GM12878 (cell line): ENCODE measurements at regions not wholly inside any gene's neighbourhood (a gene's known extent, or its start where the extent isn't known, plus 50 kb on each side); places are given as distances from the start of the nearest gene placed in this dataset.

ENCODE experiments used
- ATAC-seq: fragments of 200-7000 bp; cut with Tn5 transposase; 3 replicates; pipeline ENCODE4 v1.9.1; 2020; ENCODE audit warnings: mild to moderate bottlenecking, moderate library complexity
- BruUV-seq: library from RNA; stranded (reverse); fragments of 400-500 nt; replicated peaks from 2 replicates; lab custom pipeline; 2021; lab: Mats Ljungman, UMichigan
- CTCF ChIA-PET: fragments of 300-600 bp; sonication (Branson Sonifier 250); formaldehyde crosslinking; extraction: SDS; loops from one replicate; lab custom pipeline; 2021; ENCODE audit warnings: inconsistent platforms; lab: Yijun Ruan, JAX
- POLR2A ChIA-PET: fragments of 350-600 bp; formaldehyde crosslinking; extraction: SDS; loops from one replicate; lab custom pipeline; 2021; ENCODE audit warnings: inconsistent platforms; lab: Charles Lee
- RAD21 ChIA-PET: fragments of 300-600 bp; sonication (Branson Sonifier 250); formaldehyde crosslinking; loops from one replicate; lab custom pipeline; 2023; ENCODE audit warnings: antibody characterized with exemption; ENCODE audit not compliant: unreplicated experiment; lab: Charles Lee
- SMC1A ChIA-PET: fragments of 300-600 bp; sonication (Branson Sonifier 250); formaldehyde crosslinking; loops from one replicate; lab custom pipeline; 2023; ENCODE audit not compliant: unreplicated experiment, uncharacterized antibody; lab: Charles Lee
- DNase-seq: peaks from one replicate; pipeline ENCODE4 v3.0.0-alpha.2; 2011; ENCODE audit warnings: low read depth, low spot score
- FAIRE-seq: peaks from 3 replicates; lab custom pipeline; 2011; peaks lifted over from hg19 to GRCh38; lab: Jason Lieb, UNC
- H2AFZ ChIP-seq: 2 replicates; pipeline ENCODE4 v1.6.0; 2011; ENCODE audit warnings: low read depth, low read length, control low read depth; ENCODE audit not compliant: control insufficient read depth
- H3K27ac ChIP-seq: 2 replicates; pipeline ENCODE4 v1.5.1; 2011; ENCODE audit warnings: control low read depth; ENCODE audit not compliant: control insufficient read depth, insufficient read depth
- H3K27me3 ChIP-seq, 2 experiments: replicated peaks in 1 of 2; 2 replicates each; pipeline versions ENCODE4 v1.6.0 to v1.6.1; 2011; ENCODE audit warnings: low read length in 1 of 2; ENCODE audit not compliant: control insufficient read depth in 2 of 2, insufficient read depth in 2 of 2
- H3K36me3 ChIP-seq, 2 experiments: 2 replicates each; pipeline ENCODE4 v1.5.1; 2011; ENCODE audit warnings: low read length in 1 of 2; ENCODE audit not compliant: control insufficient read depth in 2 of 2, insufficient read depth in 2 of 2
- H3K4me1 ChIP-seq: 2 replicates; pipeline ENCODE4 v1.6.1; 2011; ENCODE audit warnings: mild to moderate bottlenecking, low read length, moderate library complexity, mixed read lengths; ENCODE audit not compliant: control insufficient read depth, insufficient read depth
- H3K4me2 ChIP-seq: 2 replicates; pipeline ENCODE4 v1.6.0; 2011; ENCODE audit warnings: control low read depth; ENCODE audit not compliant: control insufficient read depth, insufficient read depth
- H3K4me3 ChIP-seq: fragments of 200-600 bp; sonication (generic); 2 replicates; pipeline ENCODE4 v1.5.1; 2016
- H3K79me2 ChIP-seq: 2 replicates; pipeline ENCODE4 v1.6.0; 2011; ENCODE audit warnings: low read length; ENCODE audit not compliant: control insufficient read depth, insufficient read depth
- H3K9ac ChIP-seq: 2 replicates; pipeline ENCODE4 v1.8.0; 2011; ENCODE audit warnings: low read length, control low read depth, mixed read lengths; ENCODE audit not compliant: control insufficient read depth, insufficient read depth
- H3K9me3 ChIP-seq: replicated peaks from 3 replicates; pipeline ENCODE4 v1.5.1; 2011; ENCODE audit warnings: mild to moderate bottlenecking, low read length; ENCODE audit not compliant: control insufficient read depth, insufficient read depth
- H4K20me1 ChIP-seq: 2 replicates; pipeline ENCODE4 v1.6.0; 2011; ENCODE audit not compliant: control insufficient read depth, insufficient read depth
- ASH2L ChIP-seq: fragments of 300-600, 200-600 bp; sonication (generic); IDR thresholded peaks from 2 replicates; pipeline ENCODE4 v1.6.1; 2017; ENCODE audit warnings: low read depth, mild to moderate bottlenecking, borderline replicate concordance
- BHLHE40 ChIP-seq, 2 experiments: fragments of 450-650 bp in 1 of 2; IDR thresholded peaks; 2 replicates each; pipeline ENCODE4 v1.6.1; 2011 to 2017; ENCODE audit warnings: low read depth in 2 of 2, borderline replicate concordance in 1 of 2, improper control_type of control experiment in 1 of 2, low read length in 1 of 2, mild to moderate bottlenecking in 1 of 2
- EP300 ChIP-seq, 2 experiments: fragments of 150-350 bp in 1 of 2; IDR thresholded peaks; 2 replicates each; pipeline ENCODE4 v1.6.1; 2011 to 2012; ENCODE audit warnings: low read depth in 2 of 2, low read length in 2 of 2, borderline replicate concordance in 1 of 2, improper control_type of control experiment in 1 of 2, inconsistent platforms in 1 of 2; ENCODE audit not compliant: control insufficient read depth in 1 of 2
- GATAD2B ChIP-seq: fragments of 450-650 bp; conservative IDR thresholded peaks from 2 replicates; pipeline ENCODE4 v1.6.1; 2017; ENCODE audit warnings: low read depth, mild to moderate bottlenecking, moderate library complexity
- HCFC1 ChIP-seq: fragments of 150-350 bp; IDR thresholded peaks from 2 replicates; pipeline ENCODE4 v1.6.1; 2014; ENCODE audit warnings: low read length
- NFIC ChIP-seq: IDR thresholded peaks from 2 replicates; pipeline ENCODE4 v1.6.1; 2012; ENCODE audit warnings: low read depth, mild to moderate bottlenecking, inconsistent platforms, low read length, moderate library complexity
- NFYA ChIP-seq: IDR thresholded peaks from 2 replicates; pipeline ENCODE4 v1.6.1; 2011; ENCODE audit warnings: low read depth, mild to moderate bottlenecking, low read length, improper control_type of control experiment, borderline replicate concordance
- NR2F1 ChIP-seq: fragments of 450-650 bp; conservative IDR thresholded peaks from 2 replicates; pipeline ENCODE4 v1.6.1; 2017; ENCODE audit warnings: mild to moderate bottlenecking
- NRF1 ChIP-seq: conservative IDR thresholded peaks from 2 replicates; pipeline ENCODE4 v1.6.1; 2011; ENCODE audit warnings: mild to moderate bottlenecking, low read depth, low read length, improper control_type of control experiment
- POU2F2 ChIP-seq: IDR thresholded peaks from 3 replicates; pipeline ENCODE4 v1.6.1; 2011; ENCODE audit warnings: low read depth, mild to moderate bottlenecking, low read length, borderline replicate concordance
- RUNX3 ChIP-seq: IDR thresholded peaks from 2 replicates; pipeline ENCODE4 v1.6.1; 2012; ENCODE audit warnings: low read length, inconsistent platforms
- SMAD5 ChIP-seq: IDR thresholded peaks from 2 replicates; pipeline ENCODE4 v1.6.1; 2016; ENCODE audit warnings: antibody characterized with exemption, low read depth
- SREBF1 ChIP-seq: IDR thresholded peaks from 2 replicates; pipeline ENCODE4 v1.6.1; 2012; ENCODE audit warnings: mild to moderate bottlenecking, low read length
- STAT1 ChIP-seq: fragments of 450-650 bp; conservative IDR thresholded peaks from 2 replicates; pipeline ENCODE4 v1.6.1; 2014; ENCODE audit warnings: antibody characterized with exemption, mild to moderate bottlenecking
- ZNF622 ChIP-seq: fragments of 450-650 bp; IDR thresholded peaks from 2 replicates; pipeline ENCODE4 v1.6.1; 2017; ENCODE audit warnings: mild to moderate bottlenecking, inconsistent platforms
- ZZZ3 ChIP-seq: IDR thresholded peaks from 2 replicates; pipeline ENCODE4 v1.6.1; 2011; ENCODE audit warnings: low read depth; ENCODE audit not compliant: control insufficient read depth, insufficient read length
- WGBS: methylation state at CpG from one replicate; pipeline ENCODE4 v1.1.6; 2016; ENCODE audit warnings: low lambda C conversion rate; ENCODE audit not compliant: insufficient replicate concordance, insufficient coverage; ENCODE audit errors: missing lambda C conversion rate; 5-methylcytosine and 5-hydroxymethylcytosine counted together
- in situ Hi-C: fragments of 300-500 bp; cut with MboI; formaldehyde crosslinking; loops from 9 replicates; pipeline ENCODE4 v1.14.3; 2018; ENCODE audit warnings: mixed read lengths
- intact Hi-C: fragments of 100-400 bp; cut with micrococcal nuclease; formaldehyde crosslinking; loops from one replicate; pipeline ENCODE4 v1.14.2; 2022; ENCODE audit not compliant: unreplicated experiment
- TF ChIP-seq, protein P1 (sequence below): fragments of 450-650 bp; IDR thresholded peaks from 2 replicates; pipeline ENCODE4 v1.6.1; 2017; ENCODE audit warnings: mild to moderate bottlenecking
- TF ChIP-seq, protein P2 (sequence below): IDR thresholded peaks from 2 replicates; pipeline ENCODE4 v1.6.1; 2012; ENCODE audit warnings: improper control_type of control experiment, low read depth, low read length; ENCODE audit not compliant: insufficient replicate concordance

DNA sequence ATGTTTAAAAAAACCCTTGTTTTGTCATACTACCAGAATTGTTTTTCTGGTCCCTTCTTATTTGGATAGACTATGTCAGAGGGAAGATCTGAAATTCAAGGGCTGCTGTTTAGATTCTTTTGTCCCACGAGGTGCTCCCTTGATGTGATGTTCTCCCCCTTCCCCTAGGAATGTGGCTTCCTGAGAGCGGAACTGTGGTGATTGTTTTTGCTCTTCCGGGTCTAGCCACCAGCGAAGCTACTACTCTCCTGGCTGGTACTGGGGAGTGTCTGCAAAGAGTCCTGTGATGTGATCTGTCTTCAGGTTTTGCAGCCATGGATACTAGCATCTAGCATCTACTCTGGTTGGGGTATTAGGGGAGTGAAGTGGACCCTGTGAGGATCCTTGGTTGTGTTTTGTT, 271.1 kb downstream of the DCAF12L2 start:
- ATAC-seq (no peak), FAIRE-seq (no peak), DNase-seq (no peak)
- Histone ChIP-seq H3K4me2 (no peak overlapping the region), H3K9me3 (no peaks in the 10 kb centered on the region), H3K27me3 (no peaks in the 10 kb centered on the region), H3K4me3 (no peak overlapping the region), H3K79me2 (no peaks in the 10 kb centered on the region), H3K27ac (no peak overlapping the region), H4K20me1 (no peaks in the 10 kb centered on the region), H3K4me1 (no peaks in the 10 kb centered on the region), H3K36me3 (no peaks in the 10 kb centered on the region), H3K9ac (no peak overlapping the region), H2AFZ (no peak overlapping the region)
- POLR2A ChIA-PET, result no interaction called here
- 14% methylated on average over 4 of the region's 4 CpGs for WGBS
- CTCF ChIA-PET, result no interaction called here
- TF ChIP-seq SMAD5 (no peak), GATAD2B (no peak), ZNF622 (no peak), NRF1 (no peak), HCFC1 (no peak), BHLHE40 (IDR thresholded peaks at IDR 0.05; ENCODE audit: borderline replicate concordance in 1 of 2, low read depth in 2 of 2, low read length in 1 of 2) (no peak), ASH2L (no peak), SREBF1 (no peak), ZZZ3 (no peak), NFYA (no peak), NR2F1 (no peak), RUNX3 (no peak), EP300 (IDR thresholded peaks at IDR 0.05; ENCODE audit: borderline replicate concordance in 1 of 2, control insufficient read depth in 1 of 2, low read depth in 2 of 2, low read length in 2 of 2) (no peak), POU2F2 (no peak), STAT1 (no peak), NFIC (no peak)
- TF ChIP-seq, protein P1, sequence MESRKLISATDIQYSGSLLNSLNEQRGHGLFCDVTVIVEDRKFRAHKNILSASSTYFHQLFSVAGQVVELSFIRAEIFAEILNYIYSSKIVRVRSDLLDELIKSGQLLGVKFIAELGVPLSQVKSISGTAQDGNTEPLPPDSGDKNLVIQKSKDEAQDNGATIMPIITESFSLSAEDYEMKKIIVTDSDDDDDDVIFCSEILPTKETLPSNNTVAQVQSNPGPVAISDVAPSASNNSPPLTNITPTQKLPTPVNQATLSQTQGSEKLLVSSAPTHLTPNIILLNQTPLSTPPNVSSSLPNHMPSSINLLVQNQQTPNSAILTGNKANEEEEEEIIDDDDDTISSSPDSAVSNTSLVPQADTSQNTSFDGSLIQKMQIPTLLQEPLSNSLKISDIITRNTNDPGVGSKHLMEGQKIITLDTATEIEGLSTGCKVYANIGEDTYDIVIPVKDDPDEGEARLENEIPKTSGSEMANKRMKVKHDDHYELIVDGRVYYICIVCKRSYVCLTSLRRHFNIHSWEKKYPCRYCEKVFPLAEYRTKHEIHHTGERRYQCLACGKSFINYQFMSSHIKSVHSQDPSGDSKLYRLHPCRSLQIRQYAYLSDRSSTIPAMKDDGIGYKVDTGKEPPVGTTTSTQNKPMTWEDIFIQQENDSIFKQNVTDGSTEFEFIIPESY, result no peak
- TF ChIP-seq, protein P2, sequence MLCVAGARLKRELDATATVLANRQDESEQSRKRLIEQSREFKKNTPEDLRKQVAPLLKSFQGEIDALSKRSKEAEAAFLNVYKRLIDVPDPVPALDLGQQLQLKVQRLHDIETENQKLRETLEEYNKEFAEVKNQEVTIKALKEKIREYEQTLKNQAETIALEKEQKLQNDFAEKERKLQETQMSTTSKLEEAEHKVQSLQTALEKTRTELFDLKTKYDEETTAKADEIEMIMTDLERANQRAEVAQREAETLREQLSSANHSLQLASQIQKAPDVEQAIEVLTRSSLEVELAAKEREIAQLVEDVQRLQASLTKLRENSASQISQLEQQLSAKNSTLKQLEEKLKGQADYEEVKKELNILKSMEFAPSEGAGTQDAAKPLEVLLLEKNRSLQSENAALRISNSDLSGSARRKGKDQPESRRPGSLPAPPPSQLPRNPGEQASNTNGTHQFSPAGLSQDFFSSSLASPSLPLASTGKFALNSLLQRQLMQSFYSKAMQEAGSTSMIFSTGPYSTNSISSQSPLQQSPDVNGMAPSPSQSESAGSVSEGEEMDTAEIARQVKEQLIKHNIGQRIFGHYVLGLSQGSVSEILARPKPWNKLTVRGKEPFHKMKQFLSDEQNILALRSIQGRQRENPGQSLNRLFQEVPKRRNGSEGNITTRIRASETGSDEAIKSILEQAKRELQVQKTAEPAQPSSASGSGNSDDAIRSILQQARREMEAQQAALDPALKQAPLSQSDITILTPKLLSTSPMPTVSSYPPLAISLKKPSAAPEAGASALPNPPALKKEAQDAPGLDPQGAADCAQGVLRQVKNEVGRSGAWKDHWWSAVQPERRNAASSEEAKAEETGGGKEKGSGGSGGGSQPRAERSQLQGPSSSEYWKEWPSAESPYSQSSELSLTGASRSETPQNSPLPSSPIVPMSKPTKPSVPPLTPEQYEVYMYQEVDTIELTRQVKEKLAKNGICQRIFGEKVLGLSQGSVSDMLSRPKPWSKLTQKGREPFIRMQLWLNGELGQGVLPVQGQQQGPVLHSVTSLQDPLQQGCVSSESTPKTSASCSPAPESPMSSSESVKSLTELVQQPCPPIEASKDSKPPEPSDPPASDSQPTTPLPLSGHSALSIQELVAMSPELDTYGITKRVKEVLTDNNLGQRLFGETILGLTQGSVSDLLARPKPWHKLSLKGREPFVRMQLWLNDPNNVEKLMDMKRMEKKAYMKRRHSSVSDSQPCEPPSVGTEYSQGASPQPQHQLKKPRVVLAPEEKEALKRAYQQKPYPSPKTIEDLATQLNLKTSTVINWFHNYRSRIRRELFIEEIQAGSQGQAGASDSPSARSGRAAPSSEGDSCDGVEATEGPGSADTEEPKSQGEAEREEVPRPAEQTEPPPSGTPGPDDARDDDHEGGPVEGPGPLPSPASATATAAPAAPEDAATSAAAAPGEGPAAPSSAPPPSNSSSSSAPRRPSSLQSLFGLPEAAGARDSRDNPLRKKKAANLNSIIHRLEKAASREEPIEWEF, result no peak
- no TSS peak for BruUV-seq
- in situ Hi-C loops, result no loop called here
- intact Hi-C loops, result no loop called here
- SMC1A ChIA-PET, result no interaction called here
- RAD21 ChIA-PET, result no interaction called here
